GM23338 (cell line): ENCODE measurements at regions not wholly inside any gene's neighbourhood (a gene's known extent, or its start where the extent isn't known, plus 50 kb on each side); places are given as distances from the start of the nearest gene placed in this dataset.

Experiments
- CREB1 ChIP-seq: fragments of 250-450 bp; sonication (Bioruptor Pico); IDR thresholded peaks from 2 replicates; pipeline ENCODE4 v1.5.0; 2020; ENCODE audit warnings: low read depth, mild to moderate bottlenecking, moderate library complexity
- CTCF ChIP-seq, 2 experiments: fragments of 200-600 bp in 1 of 2; sonication (generic) in 1 of 2; conservative IDR thresholded peaks; 2 replicates each; pipeline versions ENCODE4 v1.5.1 to v1.6.1; 2016 to 2017; ENCODE audit warnings: antibody characterized with exemption in 2 of 2, low read depth in 2 of 2, mild to moderate bottlenecking in 2 of 2, moderate library complexity in 1 of 2
- EZH2 ChIP-seq: fragments of 200-600 bp; sonication (generic); IDR thresholded peaks from one replicate; pipeline ENCODE4 v1.8.0; 2017; ENCODE audit warnings: antibody characterized with exemption, mild to moderate bottlenecking, low read depth; ENCODE audit not compliant: unreplicated experiment
- EZH2phosphoT487 ChIP-seq: fragments of 200-600 bp; sonication (generic); IDR thresholded peaks from one replicate; pipeline ENCODE4 v1.8.1; 2018; ENCODE audit warnings: antibody characterized with exemption; ENCODE audit not compliant: unreplicated experiment
- JUNB ChIP-seq: IDR thresholded peaks from one replicate; pipeline ENCODE4 v1.6.1; 2016; ENCODE audit warnings: antibody characterized with exemption; ENCODE audit not compliant: unreplicated experiment
- NANOG ChIP-seq: IDR thresholded peaks from 2 replicates; pipeline ENCODE4 v1.6.1; 2016; ENCODE audit warnings: antibody characterized with exemption, borderline replicate concordance
- POLR2AphosphoS5 ChIP-seq: IDR thresholded peaks from 2 replicates; pipeline ENCODE4 v1.6.1; 2016; ENCODE audit warnings: antibody characterized with exemption, low read depth
- STAT1 ChIP-seq: IDR thresholded peaks from one replicate; pipeline ENCODE4 v1.6.1; 2016; ENCODE audit warnings: antibody characterized with exemption; ENCODE audit not compliant: unreplicated experiment
- TF ChIP-seq, protein P1 (sequence below): IDR thresholded peaks from 2 replicates; pipeline ENCODE4 v1.6.1; 2016; ENCODE audit warnings: antibody characterized with exemption
- TF ChIP-seq, protein P2 (sequence below): IDR thresholded peaks from one replicate; pipeline ENCODE4 v1.6.1; 2018; ENCODE audit warnings: antibody characterized with exemption; ENCODE audit not compliant: unreplicated experiment

- TF ChIP-seq CTCF (conservative IDR thresholded peaks at IDR 0.05; ENCODE audit: low read depth in 2 of 2) (no peak), POLR2AphosphoS5 (no peak), EZH2phosphoT487 (no peak), CREB1 (CRISPR knock-in tag) (no peak), EZH2 (no peak), STAT1 (no peak), JUNB (no peak), NANOG (no peak)
- TF ChIP-seq, protein P1, sequence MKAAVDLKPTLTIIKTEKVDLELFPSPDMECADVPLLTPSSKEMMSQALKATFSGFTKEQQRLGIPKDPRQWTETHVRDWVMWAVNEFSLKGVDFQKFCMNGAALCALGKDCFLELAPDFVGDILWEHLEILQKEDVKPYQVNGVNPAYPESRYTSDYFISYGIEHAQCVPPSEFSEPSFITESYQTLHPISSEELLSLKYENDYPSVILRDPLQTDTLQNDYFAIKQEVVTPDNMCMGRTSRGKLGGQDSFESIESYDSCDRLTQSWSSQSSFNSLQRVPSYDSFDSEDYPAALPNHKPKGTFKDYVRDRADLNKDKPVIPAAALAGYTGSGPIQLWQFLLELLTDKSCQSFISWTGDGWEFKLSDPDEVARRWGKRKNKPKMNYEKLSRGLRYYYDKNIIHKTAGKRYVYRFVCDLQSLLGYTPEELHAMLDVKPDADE = no peak
- TF ChIP-seq, protein P2, sequence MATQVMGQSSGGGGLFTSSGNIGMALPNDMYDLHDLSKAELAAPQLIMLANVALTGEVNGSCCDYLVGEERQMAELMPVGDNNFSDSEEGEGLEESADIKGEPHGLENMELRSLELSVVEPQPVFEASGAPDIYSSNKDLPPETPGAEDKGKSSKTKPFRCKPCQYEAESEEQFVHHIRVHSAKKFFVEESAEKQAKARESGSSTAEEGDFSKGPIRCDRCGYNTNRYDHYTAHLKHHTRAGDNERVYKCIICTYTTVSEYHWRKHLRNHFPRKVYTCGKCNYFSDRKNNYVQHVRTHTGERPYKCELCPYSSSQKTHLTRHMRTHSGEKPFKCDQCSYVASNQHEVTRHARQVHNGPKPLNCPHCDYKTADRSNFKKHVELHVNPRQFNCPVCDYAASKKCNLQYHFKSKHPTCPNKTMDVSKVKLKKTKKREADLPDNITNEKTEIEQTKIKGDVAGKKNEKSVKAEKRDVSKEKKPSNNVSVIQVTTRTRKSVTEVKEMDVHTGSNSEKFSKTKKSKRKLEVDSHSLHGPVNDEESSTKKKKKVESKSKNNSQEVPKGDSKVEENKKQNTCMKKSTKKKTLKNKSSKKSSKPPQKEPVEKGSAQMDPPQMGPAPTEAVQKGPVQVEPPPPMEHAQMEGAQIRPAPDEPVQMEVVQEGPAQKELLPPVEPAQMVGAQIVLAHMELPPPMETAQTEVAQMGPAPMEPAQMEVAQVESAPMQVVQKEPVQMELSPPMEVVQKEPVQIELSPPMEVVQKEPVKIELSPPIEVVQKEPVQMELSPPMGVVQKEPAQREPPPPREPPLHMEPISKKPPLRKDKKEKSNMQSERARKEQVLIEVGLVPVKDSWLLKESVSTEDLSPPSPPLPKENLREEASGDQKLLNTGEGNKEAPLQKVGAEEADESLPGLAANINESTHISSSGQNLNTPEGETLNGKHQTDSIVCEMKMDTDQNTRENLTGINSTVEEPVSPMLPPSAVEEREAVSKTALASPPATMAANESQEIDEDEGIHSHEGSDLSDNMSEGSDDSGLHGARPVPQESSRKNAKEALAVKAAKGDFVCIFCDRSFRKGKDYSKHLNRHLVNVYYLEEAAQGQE = no peak
Measured at GRCh38 chr12:102316723-102317122, 119.1 kb upstream of the PMCH start.
